ENCODE measurements at regions not wholly inside any gene's neighbourhood (a gene's known extent, or its start where the extent isn't known, plus 50 kb on each side); places are given as distances from the start of the nearest gene placed in this dataset.
"Not testable (repeated sequence)": the region's sequence is repeated elsewhere in the genome, so short reads cannot be mapped to it uniquely, and the experiment has no call there.

- peak; percentile 14 for DNase-seq (ENCODE audit: low read depth)
- TF ChIP-seq CTCF (IDR thresholded peaks at IDR 0.05; ENCODE audit: insufficient read depth, low read depth, low read length): no peak
- H3K4me3 ChIP-seq (ENCODE audit: low read depth, low read length): peak overlapping the region; percentile 87
These were observed 121.0 kb downstream of the MRPL57 start for GRCh38 chr13:21297447-21297846.

GRCh38 chr13:21297914-21298831 lies 121.7 kb downstream of the MRPL57 start:
- peak; percentile 88 for DNase-seq (ENCODE audit: low read depth)
- TF ChIP-seq CTCF (IDR thresholded peaks at IDR 0.05; ENCODE audit: insufficient read depth, low read depth, low read length): peak; percentile 92

GRCh38 chr13:21304256-21304655 lies 127.8 kb downstream of the MRPL57 start:
- TF ChIP-seq CTCF (IDR thresholded peaks at IDR 0.05; ENCODE audit: insufficient read depth, low read depth, low read length): no peak
- no peak for DNase-seq (ENCODE audit: low read depth)
- H3K4me3 ChIP-seq (ENCODE audit: low read depth, low read length): no peak overlapping the region

More at GRCh38 chr13:21297914-21298831, 121.7 kb downstream of the MRPL57 start:
- H3K4me3 ChIP-seq (ENCODE audit: low read depth, low read length): peak overlapping the region; percentile 87

- DNase-seq (ENCODE audit: low read depth); H3K4me3 ChIP-seq (ENCODE audit: low read depth, low read length): not testable (repeated sequence)
These were observed 130.0 kb downstream of the MRPL57 start for GRCh38 chr13:21306300-21307073.

- DNase-seq (ENCODE audit: low read depth); H3K4me3 ChIP-seq (ENCODE audit: low read depth, low read length): not testable (repeated sequence)
These were observed 130.7 kb downstream of the MRPL57 start for GRCh38 chr13:21307158-21307557.

- no peak for TF ChIP-seq CTCF (IDR thresholded peaks at IDR 0.05; ENCODE audit: insufficient read depth, low read depth, low read length)
- no peak overlapping the region for H3K4me3 ChIP-seq (ENCODE audit: low read depth, low read length)
- DNase-seq (ENCODE audit: low read depth): no peak
These were observed 132.4 kb downstream of the MRPL57 start for GRCh38 chr13:21308906-21309305.

GRCh38 chr13:21309542-21310172 lies 133.2 kb downstream of the MRPL57 start:
- H3K4me3 ChIP-seq (ENCODE audit: low read depth, low read length): no peak overlapping the region
- DNase-seq (ENCODE audit: low read depth): no peak
- TF ChIP-seq CTCF (IDR thresholded peaks at IDR 0.05; ENCODE audit: insufficient read depth, low read depth, low read length): no peak

Measured in fibroblast of villous mesenchyme (primary cell).